Gastroesophageal sphincter (tissue), 4 donors: ENCODE measurements at regions not wholly inside any gene's neighbourhood (a gene's known extent, or its start where the extent isn't known, plus 50 kb on each side); places are given as distances from the start of the nearest gene placed in this dataset.
"Not testable (repeated sequence)": the region's sequence is repeated elsewhere in the genome, so short reads cannot be mapped to it uniquely, and the experiment has no call there.

Experiments used
- ATAC-seq: fragments of 150-250 bp; one replicate; pipeline ENCODE4 v1.9.1; 2016; ENCODE audit warnings: mild to moderate bottlenecking, moderate library complexity
- H3K27ac ChIP-seq, 4 donors: fragments of 200-600 bp; sonication (generic) in 3 of 4; 1 replicate in 3 of 4; 2 replicates in 1 of 4; pipeline ENCODE4 v1.5.1; 2016 to 2019
- H3K27me3 ChIP-seq: fragments of 200-600 bp; sonication (generic); one replicate; pipeline ENCODE4 v1.5.1; 2019
- H3K36me3 ChIP-seq, 2 donors: fragments of 200-600 bp; sonication (generic); one replicate each; pipeline ENCODE4 v1.5.1; 2019; ENCODE audit warnings: control low read depth in 1 of 2
- H3K4me1 ChIP-seq, 3 donors: fragments of 200-600 bp; sonication (generic); 1 replicate in 2 of 3; 2 replicates in 1 of 3; pipeline ENCODE4 v1.5.1; 2016 to 2019; ENCODE audit warnings: control low read depth in 2 of 3
- H3K4me3 ChIP-seq, 2 donors: fragments of 200-600 bp; sonication (generic); one replicate each; pipeline ENCODE4 v1.5.1; 2019; ENCODE audit warnings: mild to moderate bottlenecking in 1 of 2, moderate library complexity in 1 of 2
- H3K9me3 ChIP-seq, 3 donors: fragments of 200-600 bp; sonication (generic); one replicate each; pipeline ENCODE4 v1.5.1; 2017 to 2019; ENCODE audit warnings: control low read depth in 2 of 3
- CTCF ChIP-seq, 4 experiments: fragments of 200-600 bp in 2 of 4; fragments of 450-650 bp in 2 of 4; sonication (generic) in 1 of 4; IDR thresholded peaks; one replicate each; pipeline ENCODE4 v1.5.1; 2017 to 2019; ENCODE audit warnings: antibody characterized with exemption in 4 of 4, mild to moderate bottlenecking in 2 of 4, moderate library complexity in 2 of 4
- EP300 ChIP-seq: sonication (generic); formaldehyde crosslinking; IDR thresholded peaks from one replicate; pipeline ENCODE4 v1.6.1; 2017; ENCODE audit warnings: antibody characterized with exemption, mild to moderate bottlenecking
- POLR2A ChIP-seq, 2 donors: fragments of 450-650 bp; IDR thresholded peaks; one replicate each; pipeline ENCODE4 v1.6.1; 2017; ENCODE audit warnings: antibody characterized with exemption in 2 of 2, mild to moderate bottlenecking in 2 of 2, moderate library complexity in 1 of 2
- POLR2AphosphoS5 ChIP-seq: sonication (generic); formaldehyde crosslinking; IDR thresholded peaks from one replicate; pipeline ENCODE4 v1.6.1; 2017; ENCODE audit warnings: antibody characterized with exemption
- WGBS, 2 donors: methylation state at CpG; one replicate each; pipeline ENCODE4 v1.1.5; 2018; ENCODE audit warnings: low coverage in 1 of 2; 5-methylcytosine and 5-hydroxymethylcytosine counted together

GRCh38 chr19:28301463-28301862 is 911.5 kb downstream of the UQCRFS1 start:
- Histone ChIP-seq H3K27me3 (peaks cover 8% of the 10 kb centered on the region), H3K4me1 (no peaks in the 10 kb centered on the region), H3K4me3 (no peak overlapping the region), H3K27ac (no peak overlapping the region), H3K9me3 (no peaks in the 10 kb centered on the region), H3K36me3 (no peaks in the 10 kb centered on the region)
- TF ChIP-seq POLR2AphosphoS5: no peak
- no peak for ATAC-seq

- WGBS, 2 donors: no CpG with 5 or more reads among the region's 7 CpGs
- Histone ChIP-seq H3K27ac (no peak overlapping the region), H3K4me3 (no peak overlapping the region), H3K27me3 (peaks cover 8% of the 10 kb centered on the region), H3K36me3 (no peaks in the 10 kb centered on the region), H3K9me3 (no peaks in the 10 kb centered on the region), H3K4me1 (no peaks in the 10 kb centered on the region)
- no peak for TF ChIP-seq POLR2A (IDR thresholded peaks at IDR 0.05)
- no peak for TF ChIP-seq POLR2AphosphoS5
- TF ChIP-seq EP300: no peak
- TF ChIP-seq CTCF (IDR thresholded peaks at IDR 0.05): no peak
- no peak for ATAC-seq
These were observed 913.3 kb downstream of the UQCRFS1 start for GRCh38 chr19:28299649-28300048.

GRCh38 chr19:28297586-28298157 is 915.3 kb downstream of the UQCRFS1 start:
- Histone ChIP-seq H3K9me3 (no peaks in the 10 kb centered on the region), H3K4me3 (no peak overlapping the region), H3K36me3 (no peaks in the 10 kb centered on the region), H3K4me1 (no peaks in the 10 kb centered on the region), H3K27me3 (peaks cover 8% of the 10 kb centered on the region), H3K27ac (no peak overlapping the region)
- no peak for TF ChIP-seq POLR2A (IDR thresholded peaks at IDR 0.05)
- TF ChIP-seq EP300: no peak
- TF ChIP-seq POLR2AphosphoS5: no peak
- no peak for TF ChIP-seq CTCF (IDR thresholded peaks at IDR 0.05)
- WGBS, 2 donors: 33 to 34% methylated on average over 6 to 8 of the region's 11 CpGs
- ATAC-seq: no peak

GRCh38 chr19:28297036-28297435 is 915.9 kb downstream of the UQCRFS1 start:
- TF ChIP-seq CTCF (IDR thresholded peaks at IDR 0.05): no peak
- no peak for TF ChIP-seq POLR2A (IDR thresholded peaks at IDR 0.05)
- Histone ChIP-seq H3K36me3 (no peaks in the 10 kb centered on the region), H3K9me3 (no peaks in the 10 kb centered on the region), H3K4me1 (no peaks in the 10 kb centered on the region), H3K27me3 (peaks cover 8% of the 10 kb centered on the region), H3K4me3 (no peak overlapping the region), H3K27ac (no peak overlapping the region)
- WGBS, 2 donors: 69 to 94% methylated on average over 2 of the region's 2 CpGs
- ATAC-seq: no peak

- WGBS, 2 donors: 79 to 91% methylated on average over 4 of the region's 4 CpGs
- no peaks in the 10 kb centered on the region for H3K4me1 ChIP-seq
- no peak overlapping the region for H3K27ac ChIP-seq
- ATAC-seq: no peak
- H3K27me3 ChIP-seq: peaks cover 12% of the 10 kb centered on the region
- H3K4me3 ChIP-seq: no peak overlapping the region
- H3K36me3 ChIP-seq: no peaks in the 10 kb centered on the region
- no peaks in the 10 kb centered on the region for H3K9me3 ChIP-seq
- TF ChIP-seq CTCF (IDR thresholded peaks at IDR 0.05) (no peak), EP300 (no peak), POLR2A (IDR thresholded peaks at IDR 0.05) (no peak), POLR2AphosphoS5 (no peak)
These were observed 916.4 kb downstream of the UQCRFS1 start for GRCh38 chr19:28296506-28296905.

- H3K36me3 ChIP-seq, H3K27ac ChIP-seq, ATAC-seq, H3K4me1 ChIP-seq, H3K4me3 ChIP-seq, H3K9me3 ChIP-seq: not testable (repeated sequence)
- H3K27me3 ChIP-seq: peaks cover 12% of the 10 kb centered on the region
- 89% methylated on average over 1 of the region's 1 CpG; no CpG with 5 or more reads in 1 of the 2 donors for WGBS, 2 donors
These were observed 918.0 kb downstream of the UQCRFS1 start for GRCh38 chr19:28294975-28295374.
